Trophoblast cell (in vitro differentiated cells and primary cell): ENCODE measurements at regions not wholly inside any gene's neighbourhood (a gene's known extent, or its start where the extent isn't known, plus 50 kb on each side); places are given as distances from the start of the nearest gene placed in this dataset.

ENCODE experiments used
- DNase-seq, 2 donors: peaks; one replicate each; pipeline ENCODE4 v3.0.0-alpha.2; 2016
- H2AFZ ChIP-seq: 2 replicates; pipeline ENCODE4 v1.6.1; 2013; ENCODE audit warnings: low read length, moderate library complexity, mild to moderate bottlenecking; ENCODE audit not compliant: insufficient read depth, poor library complexity
- H2AK5ac ChIP-seq: 2 replicates; pipeline ENCODE4 v1.6.1; 2013; ENCODE audit warnings: mild to moderate bottlenecking, low read length
- H2BK120ac ChIP-seq: 2 replicates; pipeline ENCODE4 v1.6.1; 2013; ENCODE audit warnings: low read length, mild to moderate bottlenecking, moderate library complexity; ENCODE audit not compliant: insufficient read depth, poor library complexity
- H2BK12ac ChIP-seq: 2 replicates; pipeline ENCODE4 v1.6.1; 2013; ENCODE audit warnings: mild to moderate bottlenecking, low read length, moderate library complexity
- H2BK5ac ChIP-seq: 2 replicates; pipeline ENCODE4 v1.6.1; 2013; ENCODE audit warnings: low read length, low read depth, moderate library complexity, mild to moderate bottlenecking; ENCODE audit not compliant: poor library complexity
- H3K14ac ChIP-seq: 2 replicates; pipeline ENCODE4 v1.6.1; 2013; ENCODE audit warnings: mild to moderate bottlenecking, low read length
- H3K18ac ChIP-seq: 2 replicates; pipeline ENCODE4 v1.6.1; 2013; ENCODE audit warnings: mild to moderate bottlenecking, low read length
- H3K23ac ChIP-seq: 2 replicates; pipeline ENCODE4 v1.6.1; 2013; ENCODE audit warnings: low read length
- H3K27ac ChIP-seq: 2 replicates; pipeline ENCODE4 v1.5.1; 2013; ENCODE audit warnings: low read depth, mild to moderate bottlenecking, inconsistent platforms, low read length, moderate library complexity
- H3K27me3 ChIP-seq: 2 replicates; pipeline ENCODE4 v1.6.1; 2013; ENCODE audit warnings: inconsistent platforms, mild to moderate bottlenecking, low read length, moderate library complexity; ENCODE audit not compliant: insufficient read depth
- H3K36me3 ChIP-seq, 2 experiments: 1 replicate in 1 of 2; 2 replicates in 1 of 2; pipeline ENCODE4 v1.6.1; 2013; ENCODE audit warnings: low read length in 2 of 2, mild to moderate bottlenecking in 2 of 2, moderate library complexity in 1 of 2; ENCODE audit not compliant: insufficient read depth in 2 of 2, control insufficient read depth in 1 of 2
- H3K4ac ChIP-seq: 2 replicates; pipeline ENCODE4 v1.6.1; 2013; ENCODE audit warnings: low read depth, mild to moderate bottlenecking, low read length, moderate library complexity
- H3K4me1 ChIP-seq, 2 experiments: 1 replicate in 1 of 2; 2 replicates in 1 of 2; pipeline ENCODE4 v1.6.1; 2013; ENCODE audit warnings: low read length in 2 of 2, mild to moderate bottlenecking in 2 of 2, moderate library complexity in 1 of 2; ENCODE audit not compliant: insufficient read depth in 2 of 2, control insufficient read depth in 1 of 2
- H3K4me2 ChIP-seq: 2 replicates; pipeline ENCODE4 v1.6.1; 2013; ENCODE audit warnings: inconsistent platforms, mild to moderate bottlenecking, low read length, moderate library complexity
- H3K4me3 ChIP-seq: 2 replicates; pipeline ENCODE4 v1.5.1; 2013; ENCODE audit warnings: mild to moderate bottlenecking, low read depth, low read length, inconsistent platforms
- H3K79me1 ChIP-seq: one replicate; pipeline ENCODE4 v1.6.1; 2013; ENCODE audit warnings: low read length
- H3K79me2 ChIP-seq: 2 replicates; pipeline ENCODE4 v1.6.1; 2013; ENCODE audit warnings: low read length, mild to moderate bottlenecking; ENCODE audit not compliant: control insufficient read depth, insufficient read depth, poor library complexity
- H3K9ac ChIP-seq: 2 replicates; pipeline ENCODE4 v1.6.1; 2013; ENCODE audit warnings: mild to moderate bottlenecking, low read length
- H3K9me3 ChIP-seq: 2 replicates; pipeline ENCODE4 v1.6.1; 2013; ENCODE audit warnings: low read depth, mild to moderate bottlenecking, control low read depth, inconsistent platforms, low read length; ENCODE audit not compliant: insufficient read depth
- H4K12ac ChIP-seq: 2 replicates; pipeline ENCODE4 v1.6.1; 2013; ENCODE audit warnings: low read depth, mild to moderate bottlenecking, low read length, moderate library complexity
- H4K8ac ChIP-seq: 2 replicates; pipeline ENCODE4 v1.6.1; 2013; ENCODE audit warnings: low read depth, mild to moderate bottlenecking, low read length, moderate library complexity
- H4K91ac ChIP-seq: one replicate; pipeline ENCODE4 v1.6.1; 2013; ENCODE audit warnings: low read depth, mild to moderate bottlenecking, low read length, moderate library complexity
- WGBS: extraction: QIAGEN DNeasy Blood & Tissue Kit; methylation state at CpG from one replicate; pipeline ENCODE4 v1.1.7; 2013; ENCODE audit warnings: missing lambda C conversion rate; ENCODE audit not compliant: insufficient read length, insufficient coverage; ENCODE audit errors: extremely low coverage; 5-methylcytosine and 5-hydroxymethylcytosine counted together

DNA sequence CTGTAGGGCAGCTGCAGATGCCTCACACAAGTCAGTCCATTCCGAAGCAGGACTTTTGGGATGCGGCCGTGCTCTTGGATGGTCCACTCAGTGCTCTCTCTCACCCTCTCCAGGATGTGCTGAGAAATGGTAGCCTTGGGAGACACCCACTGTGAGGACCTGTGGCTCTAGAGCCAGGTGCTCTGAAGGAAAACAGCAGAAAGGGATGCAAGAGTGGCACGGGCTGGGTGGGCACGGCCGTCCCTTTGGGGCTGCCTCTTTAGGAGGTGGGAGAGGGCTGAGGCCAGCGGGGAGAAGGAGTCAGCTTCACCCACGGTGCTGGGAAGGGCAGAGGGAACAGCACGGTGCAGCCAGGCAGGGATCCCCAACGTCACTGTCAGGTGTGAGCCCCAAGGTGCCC is 106.1 kb downstream of the RIPK4 start:
- Histone ChIP-seq H4K91ac (no peak overlapping the region), H3K27me3 (no peaks in the 10 kb centered on the region), H2AK5ac (no peak overlapping the region), H3K36me3 (no peaks in the 10 kb centered on the region), H3K79me2 (no peaks in the 10 kb centered on the region), H3K14ac (no peak overlapping the region), H3K9me3 (no peaks in the 10 kb centered on the region), H3K18ac (no peak overlapping the region), H3K4ac (no peak overlapping the region), H2BK5ac (no peak overlapping the region), H2AFZ (no peak overlapping the region), H3K4me1 (peaks cover 19 to 21% of the 10 kb centered on the region in 2 experiments), H4K8ac (no peak overlapping the region), H3K9ac (no peak overlapping the region), H2BK120ac (no peak overlapping the region), H3K23ac (no peak overlapping the region), H4K12ac (no peak overlapping the region), H2BK12ac (no peak overlapping the region), H3K4me2 (no peak overlapping the region), H3K4me3 (no peak overlapping the region), H3K27ac (no peak overlapping the region), H3K79me1 (peaks cover 2% of the 10 kb centered on the region)
- DNase-seq: no peak
- no CpG with 5 or more reads among the region's 10 CpGs for WGBS

DNA sequence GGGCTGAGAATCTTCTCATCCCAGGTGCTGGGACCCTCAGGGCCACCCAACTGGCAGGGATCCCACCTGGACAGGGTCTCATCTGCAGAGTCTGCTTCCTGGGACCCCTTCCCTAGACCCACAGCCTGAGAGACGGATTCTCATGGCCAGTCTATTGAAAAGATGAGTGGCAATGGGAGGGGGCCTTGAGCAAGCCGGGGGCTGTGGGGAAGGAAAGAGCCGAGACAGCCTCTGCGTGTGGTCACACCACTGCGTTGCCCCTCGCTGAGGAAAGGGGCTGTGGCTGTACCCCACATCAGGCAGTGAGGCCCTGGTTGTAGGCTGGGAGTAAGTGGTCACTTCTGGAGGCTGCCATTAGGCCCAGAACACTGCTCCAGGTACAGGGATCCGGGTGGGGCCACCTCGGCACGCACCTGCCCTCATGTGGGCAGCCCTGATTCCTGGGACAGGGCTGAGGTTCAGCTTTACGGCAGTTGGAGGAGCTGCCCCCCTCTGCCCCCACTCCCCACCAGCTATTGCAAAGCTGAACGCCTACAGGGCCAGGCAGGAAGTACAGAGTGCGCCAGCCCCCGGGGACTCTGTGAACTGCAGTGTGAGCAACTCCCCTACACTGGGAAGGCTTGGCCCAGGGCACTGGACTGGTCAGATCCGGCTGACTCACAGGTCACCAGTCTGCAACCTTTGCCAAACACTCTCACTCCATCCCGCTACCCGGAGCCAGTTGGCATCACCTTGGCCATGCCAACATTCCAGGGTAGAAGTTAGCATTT is 106.9 kb downstream of the RIPK4 start:
- H2AFZ ChIP-seq: no peak overlapping the region
- peaks cover 2% of the 10 kb centered on the region for H3K79me1 ChIP-seq
- H4K12ac ChIP-seq: no peak overlapping the region
- no peak overlapping the region for H3K14ac ChIP-seq
- H2BK120ac ChIP-seq: no peak overlapping the region
- H3K36me3 ChIP-seq: no peaks in the 10 kb centered on the region
- peak in 1 of 2 donors; percentile 25 for DNase-seq
- no peak overlapping the region for H2AK5ac ChIP-seq
- no peak overlapping the region for H3K4me3 ChIP-seq
- H2BK12ac ChIP-seq: no peak overlapping the region
- H3K18ac ChIP-seq: no peak overlapping the region
- H3K4me1 ChIP-seq: peaks cover 19% of the 10 kb centered on the region in 2 experiments
- no peaks in the 10 kb centered on the region for H3K79me2 ChIP-seq
- WGBS: no CpG with 5 or more reads among the region's 16 CpGs
- no peak overlapping the region for H3K27ac ChIP-seq
- H4K8ac ChIP-seq: no peak overlapping the region
- no peaks in the 10 kb centered on the region for H3K9me3 ChIP-seq
- H3K9ac ChIP-seq: no peak overlapping the region
- H3K4ac ChIP-seq: no peak overlapping the region
- H3K27me3 ChIP-seq: no peaks in the 10 kb centered on the region
- no peak overlapping the region for H3K4me2 ChIP-seq
- H2BK5ac ChIP-seq: no peak overlapping the region
- no peak overlapping the region for H3K23ac ChIP-seq
- no peak overlapping the region for H4K91ac ChIP-seq

DNA sequence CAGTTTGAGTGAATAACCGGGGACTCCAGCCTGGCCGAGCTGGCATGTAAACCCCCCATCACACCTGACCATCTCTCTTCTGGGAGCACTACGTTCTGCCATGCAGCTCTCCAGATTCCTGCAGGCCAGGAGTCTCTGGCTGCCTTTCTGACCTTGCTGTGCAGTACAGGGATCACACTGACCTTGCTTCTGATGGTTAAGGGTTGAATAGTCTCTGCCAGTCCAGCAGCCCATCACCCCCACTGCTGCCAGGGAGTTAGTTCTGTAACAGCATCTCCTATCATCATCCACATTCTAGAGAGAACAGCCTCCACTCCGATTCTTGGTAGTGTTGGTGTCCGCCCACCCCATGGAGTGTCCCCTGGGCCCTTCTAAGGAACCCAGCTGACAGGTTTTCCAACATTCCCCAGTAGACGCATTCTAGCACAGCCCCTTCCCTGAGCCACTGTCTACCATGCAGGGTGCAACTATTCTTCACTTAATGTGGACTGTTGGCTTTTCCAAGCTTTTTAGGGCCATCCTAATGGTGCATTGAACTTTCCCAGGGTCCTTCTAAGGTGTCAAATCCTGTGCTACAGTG is 109.8 kb downstream of the RIPK4 start:
- H2BK120ac ChIP-seq: no peak overlapping the region
- no peak overlapping the region for H3K14ac ChIP-seq
- H2BK12ac ChIP-seq: no peak overlapping the region
- peaks cover 7% of the 10 kb centered on the region in 2 experiments for H3K4me1 ChIP-seq
- H4K91ac ChIP-seq: no peak overlapping the region
- no peak overlapping the region for H3K18ac ChIP-seq
- no peak overlapping the region for H2BK5ac ChIP-seq
- H2AK5ac ChIP-seq: no peak overlapping the region
- peak overlapping the region; percentile 12 for H3K4me2 ChIP-seq
- no peaks in the 10 kb centered on the region for H3K27me3 ChIP-seq
- no CpG with 5 or more reads among the region's 6 CpGs for WGBS
- H3K27ac ChIP-seq: no peak overlapping the region
- no peak overlapping the region for H4K8ac ChIP-seq
- peaks cover 1% of the 10 kb centered on the region for H3K9me3 ChIP-seq
- no peak overlapping the region for H3K23ac ChIP-seq
- no peak overlapping the region for H4K12ac ChIP-seq
- H3K4me3 ChIP-seq: no peak overlapping the region
- no peaks in the 10 kb centered on the region for H3K79me1 ChIP-seq
- no peaks in the 10 kb centered on the region for H3K36me3 ChIP-seq
- no peaks in the 10 kb centered on the region for H3K79me2 ChIP-seq
- H3K4ac ChIP-seq: no peak overlapping the region
- H2AFZ ChIP-seq: no peak overlapping the region
- DNase-seq: peak; percentile 76 to 87
- H3K9ac ChIP-seq: no peak overlapping the region

DNA sequence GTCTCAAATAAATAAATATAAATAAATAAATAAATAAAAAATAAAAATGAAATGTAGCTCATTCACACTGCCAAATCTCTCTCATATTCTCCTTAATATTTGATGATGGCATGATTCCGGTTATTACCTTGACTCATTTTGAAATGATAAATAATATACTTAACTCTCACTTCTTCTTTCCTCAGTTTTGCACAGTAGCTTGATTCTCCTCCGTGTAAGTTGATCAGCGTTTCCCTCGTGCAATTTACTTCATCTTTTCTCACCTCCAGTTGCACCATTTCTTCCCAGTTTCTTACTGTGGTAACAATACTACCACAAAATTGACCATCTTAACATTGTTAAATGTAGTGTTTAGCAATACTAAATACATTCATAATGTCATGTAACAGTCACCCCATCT is 111.6 kb downstream of the RIPK4 start:
- no peaks in the 10 kb centered on the region for H3K79me1 ChIP-seq
- no peak overlapping the region for H3K14ac ChIP-seq
- H3K18ac ChIP-seq: no peak overlapping the region
- H4K8ac ChIP-seq: no peak overlapping the region
- H2BK120ac ChIP-seq: no peak overlapping the region
- no peak overlapping the region for H3K4ac ChIP-seq
- no CpG with 5 or more reads among the region's 4 CpGs for WGBS
- H3K4me3 ChIP-seq: no peak overlapping the region
- H3K27ac ChIP-seq: no peak overlapping the region
- H2AK5ac ChIP-seq: no peak overlapping the region
- H2BK12ac ChIP-seq: no peak overlapping the region
- no peak overlapping the region for H3K9ac ChIP-seq
- no peaks in the 10 kb centered on the region for H3K79me2 ChIP-seq
- no peak overlapping the region for H3K23ac ChIP-seq
- H3K4me1 ChIP-seq: peaks cover 7% of the 10 kb centered on the region in 2 experiments
- no peak overlapping the region for H4K12ac ChIP-seq
- H2BK5ac ChIP-seq: no peak overlapping the region
- H2AFZ ChIP-seq: no peak overlapping the region
- H4K91ac ChIP-seq: no peak overlapping the region
- no peaks in the 10 kb centered on the region for H3K36me3 ChIP-seq
- H3K4me2 ChIP-seq: no peak overlapping the region
- DNase-seq: no peak
- peaks cover 1% of the 10 kb centered on the region for H3K9me3 ChIP-seq
- H3K27me3 ChIP-seq: no peaks in the 10 kb centered on the region
